A673 (cell line): ENCODE measurements at regions not wholly inside any gene's neighbourhood (a gene's known extent, or its start where the extent isn't known, plus 50 kb on each side); places are given as distances from the start of the nearest gene placed in this dataset.

Source experiments
- BruUV-seq: library from RNA; stranded (reverse); fragments of 400-500 nt; replicated peaks from 2 replicates; lab custom pipeline; 2021; lab: Mats Ljungman, UMichigan
- CTCF ChIA-PET: fragments of 300-600 bp; sonication (Branson Sonifier 250); formaldehyde crosslinking; loops from one replicate; lab custom pipeline; 2022; ENCODE audit warnings: antibody characterized with exemption; lab: Charles Lee
- POLR2A ChIA-PET: fragments of 300-600 bp; sonication (Branson Sonifier 250); formaldehyde crosslinking; loops from one replicate; lab custom pipeline; 2022; ENCODE audit warnings: antibody characterized with exemption; ENCODE audit not compliant: low non-redundant PET; lab: Charles Lee
- DNase-seq: peaks from one replicate; pipeline ENCODE4 v3.0.0-alpha.2; 2015; ENCODE audit warnings: low spot score
- H3K27ac ChIP-seq: fragments of 200-600 bp; sonication (generic); 2 replicates; pipeline ENCODE4 v1.5.1; 2016; ENCODE audit warnings: mixed run types, low read depth, mild to moderate bottlenecking, mixed read lengths, antibody characterized with exemption, low read length; ENCODE audit not compliant: poor library complexity, severe bottlenecking
- H3K27me3 ChIP-seq: fragments of 200-600 bp; sonication (generic); replicated peaks from 2 replicates; pipeline ENCODE4 v1.6.1; 2017; ENCODE audit warnings: mixed run types, low read depth, mild to moderate bottlenecking, mixed read lengths, antibody characterized with exemption, low read length; ENCODE audit not compliant: insufficient read depth, poor library complexity
- H3K36me3 ChIP-seq: fragments of 200-600 bp; sonication (generic); 2 replicates; pipeline ENCODE4 v1.6.1; 2016; ENCODE audit warnings: mixed run types, mild to moderate bottlenecking, mixed read lengths, antibody characterized with exemption, low read length; ENCODE audit not compliant: insufficient read depth, poor library complexity, severe bottlenecking
- H3K4me1 ChIP-seq: fragments of 200-600 bp; sonication (generic); 2 replicates; pipeline ENCODE4 v1.6.1; 2017; ENCODE audit warnings: mixed run types, mild to moderate bottlenecking, mixed read lengths, antibody characterized with exemption, low read length; ENCODE audit not compliant: insufficient read depth, poor library complexity, severe bottlenecking
- H3K4me3 ChIP-seq: fragments of 200-600 bp; sonication (generic); 2 replicates; pipeline ENCODE4 v1.5.1; 2016; ENCODE audit warnings: low read depth, mixed run types, mild to moderate bottlenecking, mixed read lengths, low read length; ENCODE audit not compliant: poor library complexity, severe bottlenecking
- H3K9me3 ChIP-seq: fragments of 200-600 bp; sonication (generic); 2 replicates; pipeline ENCODE4 v1.6.1; 2016; ENCODE audit warnings: mixed run types, low read depth, mild to moderate bottlenecking, mixed read lengths, antibody characterized with exemption, low read length; ENCODE audit not compliant: poor library complexity, severe bottlenecking
- CTCF ChIP-seq: fragments of 300-800, 200-600 bp; sonication (generic); conservative IDR thresholded peaks from 2 replicates; pipeline ENCODE4 v1.5.1; 2017; ENCODE audit warnings: low read depth, mild to moderate bottlenecking, antibody characterized with exemption, low read length, moderate library complexity, mixed read lengths
- EZH2 ChIP-seq: fragments of 200-600 bp; sonication (generic); IDR thresholded peaks from 2 replicates; pipeline ENCODE4 v1.6.1; 2017; ENCODE audit warnings: borderline replicate concordance, low read depth, mild to moderate bottlenecking, mixed read lengths, antibody characterized with exemption, low read length; ENCODE audit not compliant: poor library complexity, severe bottlenecking
- intact Hi-C: fragments of 100-400 bp; cut with micrococcal nuclease; formaldehyde crosslinking; loops from one replicate; pipeline ENCODE4 v1.10.0; 2022; ENCODE audit not compliant: unreplicated experiment

GRCh38 chr20:60395991-60396390 lies 437.8 kb downstream of the CDH26 start:
- no peaks in the 10 kb centered on the region for H3K9me3 ChIP-seq
- H3K27ac ChIP-seq = no peak overlapping the region
- no peaks in the 10 kb centered on the region for H3K36me3 ChIP-seq
- no peak for TF ChIP-seq EZH2
- no peak for TF ChIP-seq CTCF
- ChIA-PET CTCF (no interaction called here), POLR2A (no interaction called here)
- H3K4me3 ChIP-seq = no peak overlapping the region
- no TSS peak for BruUV-seq
- intact Hi-C loops = no loop called here
- no peak for DNase-seq
- H3K27me3 ChIP-seq = no peaks in the 10 kb centered on the region
- no peaks in the 10 kb centered on the region for H3K4me1 ChIP-seq

DNA sequence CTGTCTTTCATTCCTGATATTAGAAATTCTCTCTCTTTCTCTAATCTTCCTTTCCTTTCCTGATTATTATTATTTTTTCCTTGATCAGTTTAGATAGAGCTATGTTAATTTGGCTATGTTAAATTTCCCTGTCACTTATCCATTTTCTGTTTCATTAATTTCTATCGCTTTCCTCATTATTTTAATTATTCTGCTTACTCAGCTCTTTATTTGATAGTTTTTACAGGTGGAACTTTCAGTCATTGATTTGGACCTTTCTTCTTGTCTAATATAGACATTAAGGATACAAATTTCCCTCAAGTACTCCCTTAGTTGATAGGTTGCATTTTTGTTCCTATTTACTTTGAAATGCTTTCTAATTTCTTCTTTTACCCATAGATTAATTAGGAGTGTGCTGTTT lies 442.3 kb downstream of the CDH26 start:
- no peaks in the 10 kb centered on the region for H3K27me3 ChIP-seq
- intact Hi-C loops = no loop called here
- no peaks in the 10 kb centered on the region for H3K36me3 ChIP-seq
- no peak overlapping the region for H3K27ac ChIP-seq
- BruUV-seq = no TSS peak
- DNase-seq = no peak
- H3K4me3 ChIP-seq = no peak overlapping the region
- no peak for TF ChIP-seq CTCF
- no peak for TF ChIP-seq EZH2
- ChIA-PET CTCF (no interaction called here), POLR2A (no interaction called here)
- H3K4me1 ChIP-seq = no peaks in the 10 kb centered on the region
- H3K9me3 ChIP-seq = no peaks in the 10 kb centered on the region

DNA sequence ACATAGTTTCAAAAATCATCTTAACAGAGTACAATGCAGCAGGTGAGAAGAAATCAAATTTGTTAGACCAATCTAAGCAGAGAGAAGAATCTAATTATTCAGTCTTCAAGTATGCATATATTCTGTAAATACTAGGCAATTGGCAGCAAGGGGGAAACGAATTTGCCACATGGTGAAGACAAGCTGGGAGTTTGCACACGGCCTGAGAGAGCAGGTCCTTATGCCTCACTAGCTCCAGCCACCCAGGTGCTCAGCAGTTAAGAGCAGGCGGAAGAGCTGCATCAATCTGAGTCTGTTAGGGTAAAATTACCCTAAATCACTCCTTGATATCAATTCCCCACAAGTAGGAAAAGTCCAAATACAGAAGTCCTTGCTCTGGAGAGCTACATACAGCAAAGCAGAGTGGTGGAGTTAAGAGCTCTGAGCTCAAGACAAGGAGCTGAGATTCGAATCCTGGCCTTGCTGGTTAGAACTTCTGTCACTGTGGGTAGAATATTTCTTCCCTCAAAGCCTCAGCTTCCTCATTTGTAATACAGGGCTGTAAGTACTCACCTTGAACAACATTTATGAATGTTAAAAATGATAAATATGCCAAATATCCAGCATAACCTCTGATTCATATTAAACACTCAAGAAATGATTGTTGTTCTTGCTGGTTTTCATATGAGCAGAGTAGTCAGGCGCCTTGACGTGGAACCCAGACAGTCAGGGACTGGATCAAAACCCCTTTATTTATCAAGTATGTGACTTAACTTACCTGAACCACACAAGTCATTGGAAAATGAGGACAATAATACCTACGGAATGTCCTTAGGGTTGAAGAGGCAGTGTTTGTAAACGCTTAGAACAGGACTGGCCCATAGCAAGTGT lies 444.2 kb downstream of the CDH26 start:
- H3K9me3 ChIP-seq = no peaks in the 10 kb centered on the region
- BruUV-seq = no TSS peak
- H3K27ac ChIP-seq = no peak overlapping the region
- H3K36me3 ChIP-seq = no peaks in the 10 kb centered on the region
- TF ChIP-seq EZH2 (no peak), CTCF (no peak)
- H3K4me3 ChIP-seq = no peak overlapping the region
- H3K27me3 ChIP-seq = no peaks in the 10 kb centered on the region
- DNase-seq = no peak
- ChIA-PET CTCF (no interaction called here), POLR2A (no interaction called here)
- no peaks in the 10 kb centered on the region for H3K4me1 ChIP-seq
- intact Hi-C loops = no loop called here
